Neural progenitor cell (in vitro differentiated cells): ENCODE measurements at regions not wholly inside any gene's neighbourhood (a gene's known extent, or its start where the extent isn't known, plus 50 kb on each side); places are given as distances from the start of the nearest gene placed in this dataset.

Source experiments
- CTCF ChIP-seq: fragments of 200-600 bp; sonication (generic); IDR thresholded peaks from 2 replicates; pipeline ENCODE4 v1.5.1; 2017; ENCODE audit warnings: antibody characterized with exemption, mild to moderate bottlenecking
- EZH2phosphoT487 ChIP-seq: fragments of 200-600 bp; sonication (generic); IDR thresholded peaks from 2 replicates; pipeline ENCODE4 v1.6.1; 2017; ENCODE audit warnings: antibody characterized with exemption

- TF ChIP-seq CTCF (no peak), EZH2phosphoT487 (no peak)
Observed at GRCh38 chr11:15645201-15645600, 530.5 kb downstream of the INSC start.
